A673 (cell line): ENCODE measurements at regions not wholly inside any gene's neighbourhood (a gene's known extent, or its start where the extent isn't known, plus 50 kb on each side); places are given as distances from the start of the nearest gene placed in this dataset.

Experiments
- BruUV-seq: library from RNA; stranded (reverse); fragments of 400-500 nt; replicated peaks from 2 replicates; lab custom pipeline; 2021; lab: Mats Ljungman, UMichigan
- CTCF ChIA-PET: fragments of 300-600 bp; sonication (Branson Sonifier 250); formaldehyde crosslinking; loops from one replicate; lab custom pipeline; 2022; ENCODE audit warnings: antibody characterized with exemption; lab: Charles Lee
- POLR2A ChIA-PET: fragments of 300-600 bp; sonication (Branson Sonifier 250); formaldehyde crosslinking; loops from one replicate; lab custom pipeline; 2022; ENCODE audit warnings: antibody characterized with exemption; ENCODE audit not compliant: low non-redundant PET; lab: Charles Lee
- DNase-seq: peaks from one replicate; pipeline ENCODE4 v3.0.0-alpha.2; 2015; ENCODE audit warnings: low spot score
- H3K27ac ChIP-seq: fragments of 200-600 bp; sonication (generic); 2 replicates; pipeline ENCODE4 v1.5.1; 2016; ENCODE audit warnings: mixed run types, low read depth, mild to moderate bottlenecking, mixed read lengths, antibody characterized with exemption, low read length; ENCODE audit not compliant: poor library complexity, severe bottlenecking
- H3K27me3 ChIP-seq: fragments of 200-600 bp; sonication (generic); replicated peaks from 2 replicates; pipeline ENCODE4 v1.6.1; 2017; ENCODE audit warnings: mixed run types, low read depth, mild to moderate bottlenecking, mixed read lengths, antibody characterized with exemption, low read length; ENCODE audit not compliant: insufficient read depth, poor library complexity
- H3K36me3 ChIP-seq: fragments of 200-600 bp; sonication (generic); 2 replicates; pipeline ENCODE4 v1.6.1; 2016; ENCODE audit warnings: mixed run types, mild to moderate bottlenecking, mixed read lengths, antibody characterized with exemption, low read length; ENCODE audit not compliant: insufficient read depth, poor library complexity, severe bottlenecking
- H3K4me1 ChIP-seq: fragments of 200-600 bp; sonication (generic); 2 replicates; pipeline ENCODE4 v1.6.1; 2017; ENCODE audit warnings: mixed run types, mild to moderate bottlenecking, mixed read lengths, antibody characterized with exemption, low read length; ENCODE audit not compliant: insufficient read depth, poor library complexity, severe bottlenecking
- H3K4me3 ChIP-seq: fragments of 200-600 bp; sonication (generic); 2 replicates; pipeline ENCODE4 v1.5.1; 2016; ENCODE audit warnings: low read depth, mixed run types, mild to moderate bottlenecking, mixed read lengths, low read length; ENCODE audit not compliant: poor library complexity, severe bottlenecking
- H3K9me3 ChIP-seq: fragments of 200-600 bp; sonication (generic); 2 replicates; pipeline ENCODE4 v1.6.1; 2016; ENCODE audit warnings: mixed run types, low read depth, mild to moderate bottlenecking, mixed read lengths, antibody characterized with exemption, low read length; ENCODE audit not compliant: poor library complexity, severe bottlenecking
- EZH2 ChIP-seq: fragments of 200-600 bp; sonication (generic); IDR thresholded peaks from 2 replicates; pipeline ENCODE4 v1.6.1; 2017; ENCODE audit warnings: borderline replicate concordance, low read depth, mild to moderate bottlenecking, mixed read lengths, antibody characterized with exemption, low read length; ENCODE audit not compliant: poor library complexity, severe bottlenecking
- intact Hi-C: fragments of 100-400 bp; cut with micrococcal nuclease; formaldehyde crosslinking; loops from one replicate; pipeline ENCODE4 v1.10.0; 2022; ENCODE audit not compliant: unreplicated experiment
- TF ChIP-seq, protein P1 (sequence below): fragments of 300-800, 200-600 bp; sonication (generic); conservative IDR thresholded peaks from 2 replicates; pipeline ENCODE4 v1.5.1; 2017; ENCODE audit warnings: low read depth, mild to moderate bottlenecking, antibody characterized with exemption, low read length, moderate library complexity, mixed read lengths

GRCh38 chr10:23692736-23693135 is 253.9 kb downstream of the OTUD1 start:
- ChIA-PET CTCF (interaction anchor here (0.5 kb wide), 1 partner anchor 809 kb away, joined by 8 read pairs; no protein-coding TSS in a partner anchor), POLR2A (no interaction called here)

GRCh38 chr10:23693501-23693901 is 254.6 kb downstream of the OTUD1 start:
- no peak for TF ChIP-seq EZH2
- TF ChIP-seq, protein P1, sequence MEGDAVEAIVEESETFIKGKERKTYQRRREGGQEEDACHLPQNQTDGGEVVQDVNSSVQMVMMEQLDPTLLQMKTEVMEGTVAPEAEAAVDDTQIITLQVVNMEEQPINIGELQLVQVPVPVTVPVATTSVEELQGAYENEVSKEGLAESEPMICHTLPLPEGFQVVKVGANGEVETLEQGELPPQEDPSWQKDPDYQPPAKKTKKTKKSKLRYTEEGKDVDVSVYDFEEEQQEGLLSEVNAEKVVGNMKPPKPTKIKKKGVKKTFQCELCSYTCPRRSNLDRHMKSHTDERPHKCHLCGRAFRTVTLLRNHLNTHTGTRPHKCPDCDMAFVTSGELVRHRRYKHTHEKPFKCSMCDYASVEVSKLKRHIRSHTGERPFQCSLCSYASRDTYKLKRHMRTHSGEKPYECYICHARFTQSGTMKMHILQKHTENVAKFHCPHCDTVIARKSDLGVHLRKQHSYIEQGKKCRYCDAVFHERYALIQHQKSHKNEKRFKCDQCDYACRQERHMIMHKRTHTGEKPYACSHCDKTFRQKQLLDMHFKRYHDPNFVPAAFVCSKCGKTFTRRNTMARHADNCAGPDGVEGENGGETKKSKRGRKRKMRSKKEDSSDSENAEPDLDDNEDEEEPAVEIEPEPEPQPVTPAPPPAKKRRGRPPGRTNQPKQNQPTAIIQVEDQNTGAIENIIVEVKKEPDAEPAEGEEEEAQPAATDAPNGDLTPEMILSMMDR = peak; percentile 53
- intact Hi-C loops = loop anchor here (5.0 kb wide), 1 partner anchor 156 kb away; no protein-coding TSS in a partner anchor
- peak overlapping the region; percentile 70 for H3K4me3 ChIP-seq
- H3K9me3 ChIP-seq = no peaks in the 10 kb centered on the region
- ChIA-PET CTCF (interaction anchor here (1.1 to 1.3 kb wide), 2 partner anchors 29 to 136 kb away, joined by 3 to 4 read pairs; no protein-coding TSS in a partner anchor), POLR2A (no interaction called here)
- peaks cover 29% of the 10 kb centered on the region for H3K27me3 ChIP-seq
- no TSS peak for BruUV-seq
- H3K4me1 ChIP-seq = peaks cover 18% of the 10 kb centered on the region
- H3K27ac ChIP-seq = no peak overlapping the region
- peak; percentile 76 for DNase-seq
- H3K36me3 ChIP-seq = no peaks in the 10 kb centered on the region

More at GRCh38 chr10:23692736-23693135, 253.9 kb downstream of the OTUD1 start:
- no peak for DNase-seq
- Histone ChIP-seq H3K27me3 (peaks cover 29% of the 10 kb centered on the region), H3K4me3 (no peak overlapping the region), H3K36me3 (no peaks in the 10 kb centered on the region), H3K4me1 (peaks cover 18% of the 10 kb centered on the region), H3K9me3 (no peaks in the 10 kb centered on the region), H3K27ac (no peak overlapping the region)
- TF ChIP-seq, protein P1 = no peak
- TF ChIP-seq EZH2 = no peak
- BruUV-seq = no TSS peak
- intact Hi-C loops = loop anchor here (5.0 kb wide), 1 partner anchor 155 kb away; no protein-coding TSS in a partner anchor

GRCh38 chr10:23693925-23694324 is 255.1 kb downstream of the OTUD1 start:
- Histone ChIP-seq H3K36me3 (no peaks in the 10 kb centered on the region), H3K9me3 (no peaks in the 10 kb centered on the region), H3K4me1 (peaks cover 18% of the 10 kb centered on the region), H3K27me3 (peaks cover 29% of the 10 kb centered on the region), H3K4me3 (peak overlapping the region; percentile 70), H3K27ac (peak overlapping the region; percentile 5)
- peak; percentile 48 for DNase-seq
- intact Hi-C loops = loop anchor here (5.0 kb wide), 1 partner anchor 157 kb away; no protein-coding TSS in a partner anchor
- POLR2A ChIA-PET = no interaction called here
- BruUV-seq = no TSS peak
- TF ChIP-seq EZH2 = no peak
- TF ChIP-seq, protein P1 = no peak
- CTCF ChIA-PET = interaction anchor here (0.6 to 1.3 kb wide), 4 partner anchors 30 to 831 kb away, joined by 3 to 4 read pairs (median 3); no protein-coding TSS in a partner anchor
